ENCODE measurements at regions not wholly inside any gene's neighbourhood (a gene's known extent, or its start where the extent isn't known, plus 50 kb on each side); places are given as distances from the start of the nearest gene placed in this dataset.

DNA sequence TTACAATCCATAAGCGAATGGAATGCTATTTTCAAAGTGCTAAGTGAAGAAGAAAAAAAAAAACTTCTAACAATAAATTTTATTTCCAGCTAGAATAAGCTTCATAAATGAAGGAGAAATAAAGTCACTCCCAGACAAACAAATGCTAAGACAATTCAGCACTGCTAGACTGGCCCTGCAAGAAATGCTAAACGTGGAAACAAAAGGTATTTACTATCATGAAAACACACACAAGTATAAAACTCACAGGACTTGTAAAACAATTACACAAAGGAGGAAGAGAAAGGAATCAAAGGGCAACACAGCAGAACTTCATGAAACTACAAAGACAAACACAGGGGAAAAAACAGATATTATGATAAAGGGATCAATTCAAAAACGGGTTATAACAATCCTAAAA is 85.8 kb upstream of the NELL2 start:
- DNase-seq (ENCODE audit: low read depth in 4 of 4, low spot score in 3 of 4), result no peak

DNA sequence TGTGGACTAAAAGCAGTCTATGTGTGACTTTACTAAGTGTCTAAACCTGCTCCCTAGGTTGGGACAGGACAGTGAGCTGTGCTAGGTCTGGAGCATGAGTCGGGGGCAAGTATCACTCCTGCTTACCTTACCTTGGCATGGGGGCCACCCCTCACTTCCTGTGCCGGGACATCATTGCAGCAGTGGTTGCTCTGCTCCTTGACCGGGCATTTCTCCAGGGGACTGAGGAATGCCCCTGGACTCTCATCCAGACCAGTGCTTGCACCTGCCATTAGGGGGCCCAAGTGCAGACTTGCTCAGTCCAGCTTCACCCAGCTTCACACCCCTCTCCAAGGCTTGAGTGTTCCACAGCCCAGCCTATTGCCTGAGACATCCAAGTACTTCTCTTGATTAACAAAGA is 84.7 kb upstream of the NELL2 start:
- DNase-seq (ENCODE audit: low read depth in 4 of 4, low spot score in 3 of 4), result no peak

DNA sequence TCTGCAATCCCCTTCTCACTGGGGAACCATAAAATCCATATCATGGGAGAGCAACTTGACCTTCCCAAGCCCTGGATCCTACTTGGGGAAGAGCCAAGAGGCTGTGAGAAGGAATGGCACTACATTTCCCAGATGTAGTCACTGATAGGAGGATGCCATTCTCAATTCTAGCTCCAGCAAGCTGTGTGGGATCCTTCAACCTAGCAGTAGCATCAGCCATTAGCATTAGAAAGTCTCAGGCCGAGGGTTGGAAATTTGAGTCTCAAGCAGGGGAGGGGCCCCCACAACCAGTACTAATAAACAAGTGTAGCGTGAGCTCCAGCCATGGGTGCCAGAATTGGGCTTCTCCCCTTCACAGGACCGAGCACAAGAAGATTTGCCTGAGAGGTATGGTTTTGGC is 84.3 kb upstream of the NELL2 start:
- no peak for DNase-seq (ENCODE audit: low read depth in 4 of 4, low spot score in 3 of 4)

DNA sequence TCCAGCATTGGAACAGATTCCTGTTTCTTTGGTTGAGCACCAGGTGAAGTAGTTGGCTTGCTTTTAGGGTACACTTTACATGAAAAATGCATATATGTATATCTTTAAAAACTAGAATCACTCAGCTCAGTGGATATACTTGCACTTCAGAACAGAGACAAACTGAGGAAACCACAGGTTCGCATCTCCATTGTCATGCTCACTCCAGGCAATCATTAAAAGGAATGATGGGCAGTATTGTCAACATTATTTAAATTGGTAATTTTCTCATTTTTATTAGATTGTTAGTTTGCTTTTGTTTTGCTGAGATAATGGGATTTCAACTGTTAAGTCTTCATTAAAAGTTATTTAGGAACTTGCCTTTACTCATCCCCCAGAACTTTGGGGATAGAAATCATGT is 71.0 kb upstream of the NELL2 start:
- no peak for DNase-seq (ENCODE audit: low read depth in 4 of 4, low spot score in 3 of 4)

DNA sequence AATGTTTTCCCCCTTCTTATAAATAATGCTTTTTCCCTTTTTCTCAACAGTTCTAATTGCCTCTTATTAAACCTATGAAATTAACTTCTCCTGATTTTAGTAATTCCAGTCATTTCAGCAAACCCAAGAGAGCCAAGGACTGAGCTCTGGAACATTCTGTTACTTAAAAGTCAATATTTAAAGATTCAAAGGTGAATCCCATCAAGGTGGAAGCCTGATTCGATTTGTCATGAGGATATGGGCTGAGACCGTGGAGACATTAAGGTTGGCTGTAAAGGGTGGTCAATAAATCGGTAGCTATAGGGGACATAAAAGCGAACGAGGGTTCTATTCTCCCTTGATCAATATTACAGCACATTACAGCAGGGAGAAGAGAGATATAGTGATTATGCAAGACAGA is 66.6 kb upstream of the NELL2 start:
- DNase-seq (ENCODE audit: low read depth in 4 of 4, low spot score in 3 of 4), result no peak

DNA sequence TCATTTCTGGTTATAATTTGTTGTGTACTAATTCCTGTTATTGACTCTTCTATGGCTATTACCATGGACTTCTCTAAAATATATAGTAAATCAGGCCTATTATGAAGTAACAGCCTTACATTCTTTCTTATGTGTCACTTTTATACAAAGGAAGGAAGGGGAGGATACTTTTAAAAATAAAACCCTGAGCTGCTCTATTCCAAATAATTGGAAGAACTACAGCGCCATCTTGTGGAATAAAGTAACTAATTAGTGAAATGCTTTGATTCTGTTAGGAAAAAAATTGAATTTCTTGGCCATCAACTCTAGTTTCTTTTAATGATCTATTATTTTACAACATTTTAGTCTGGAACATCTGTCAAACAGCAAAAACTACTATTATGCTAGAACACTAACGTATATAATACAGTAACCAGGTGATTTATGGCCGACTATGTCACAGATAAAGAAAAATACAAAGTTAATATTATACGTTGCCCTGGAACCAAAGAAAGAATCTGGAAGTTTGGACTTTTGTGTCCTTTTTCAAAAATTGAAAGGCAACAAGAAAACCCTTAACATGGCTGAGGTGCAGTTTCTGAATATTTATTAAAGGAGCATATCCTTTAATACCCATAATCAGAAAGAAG is 55.0 kb upstream of the NELL2 start:
- DNase-seq (ENCODE audit: low read depth in 4 of 4, low spot score in 3 of 4), result peak; percentile 29 to 59 (median 40)

DNA sequence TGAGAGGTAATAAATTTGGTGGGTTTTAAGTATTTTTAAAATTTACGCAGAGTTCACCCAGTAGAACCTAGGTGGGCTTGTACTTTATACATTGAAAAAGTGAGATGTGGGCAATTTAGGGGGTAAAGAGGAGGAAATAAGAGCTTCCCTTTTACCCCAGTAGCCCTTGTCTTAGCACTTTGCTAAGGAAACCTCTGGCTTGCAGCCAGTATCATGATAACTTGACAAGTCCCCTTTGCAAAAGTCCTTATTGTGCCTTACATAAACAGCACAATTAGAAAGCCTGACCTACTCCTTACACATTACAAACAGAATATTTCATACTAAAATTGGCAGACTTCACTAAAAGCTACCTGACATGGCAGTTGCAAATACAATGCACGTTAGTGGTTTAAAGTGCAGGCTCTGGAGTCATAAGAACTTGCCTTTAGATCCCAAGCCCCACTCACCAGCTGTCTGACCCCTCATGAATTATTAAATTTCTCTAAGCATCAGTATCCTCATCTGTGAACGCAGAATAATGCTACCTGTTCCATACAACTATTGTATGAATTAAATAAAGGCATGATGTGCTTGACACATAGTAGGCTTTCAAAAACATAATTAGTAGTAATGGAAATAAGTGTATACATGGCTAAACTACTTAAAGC is 53.2 kb upstream of the NELL2 start:
- no peak for DNase-seq (ENCODE audit: low read depth in 4 of 4, low spot score in 3 of 4)
